ENCODE measurements at regions not wholly inside any gene's neighbourhood (a gene's known extent, or its start where the extent isn't known, plus 50 kb on each side); places are given as distances from the start of the nearest gene placed in this dataset.

DNA sequence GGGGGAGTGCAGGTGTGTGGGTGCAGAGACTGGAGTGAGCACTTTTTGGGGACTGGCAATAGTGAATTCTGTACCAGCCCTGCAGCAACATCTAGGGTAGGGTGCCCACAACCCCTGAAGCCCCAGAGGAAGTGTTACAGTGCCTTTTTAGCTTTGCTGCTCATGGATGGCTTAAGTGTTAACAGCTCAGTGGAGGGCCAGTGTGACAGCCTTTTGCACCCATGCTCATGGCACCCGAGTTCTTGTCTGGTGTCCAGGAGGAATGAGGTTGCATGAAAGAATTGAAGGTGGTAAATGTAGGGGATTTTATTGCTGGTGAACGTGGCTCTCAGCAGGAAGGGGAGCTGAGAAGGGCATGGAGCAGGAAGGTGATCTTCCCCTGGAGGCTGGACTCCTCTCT, 107.3 kb downstream of the MRPL36 start:
- H3K9ac ChIP-seq (ENCODE audit: insufficient read depth, low read length), result no peak overlapping the region
- TF ChIP-seq, protein P1, sequence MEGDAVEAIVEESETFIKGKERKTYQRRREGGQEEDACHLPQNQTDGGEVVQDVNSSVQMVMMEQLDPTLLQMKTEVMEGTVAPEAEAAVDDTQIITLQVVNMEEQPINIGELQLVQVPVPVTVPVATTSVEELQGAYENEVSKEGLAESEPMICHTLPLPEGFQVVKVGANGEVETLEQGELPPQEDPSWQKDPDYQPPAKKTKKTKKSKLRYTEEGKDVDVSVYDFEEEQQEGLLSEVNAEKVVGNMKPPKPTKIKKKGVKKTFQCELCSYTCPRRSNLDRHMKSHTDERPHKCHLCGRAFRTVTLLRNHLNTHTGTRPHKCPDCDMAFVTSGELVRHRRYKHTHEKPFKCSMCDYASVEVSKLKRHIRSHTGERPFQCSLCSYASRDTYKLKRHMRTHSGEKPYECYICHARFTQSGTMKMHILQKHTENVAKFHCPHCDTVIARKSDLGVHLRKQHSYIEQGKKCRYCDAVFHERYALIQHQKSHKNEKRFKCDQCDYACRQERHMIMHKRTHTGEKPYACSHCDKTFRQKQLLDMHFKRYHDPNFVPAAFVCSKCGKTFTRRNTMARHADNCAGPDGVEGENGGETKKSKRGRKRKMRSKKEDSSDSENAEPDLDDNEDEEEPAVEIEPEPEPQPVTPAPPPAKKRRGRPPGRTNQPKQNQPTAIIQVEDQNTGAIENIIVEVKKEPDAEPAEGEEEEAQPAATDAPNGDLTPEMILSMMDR (conservative IDR thresholded peaks at IDR 0.05 in 1 of 2, IDR thresholded peaks at IDR 0.05 in 1 of 2; ENCODE audit: low read depth in 1 of 2, low read length in 2 of 2), result no peak
- TF ChIP-seq EZH2 (IDR thresholded peaks at IDR 0.05; ENCODE audit: low read length, missing control alignments), result no peak
- no peaks in the 10 kb centered on the region for H3K79me2 ChIP-seq (ENCODE audit: control insufficient read depth, insufficient read depth, low read length)
- H3K4me3 ChIP-seq (replicated peaks in 1 of 4; ENCODE audit: control extremely low read depth in 1 of 4, insufficient read depth in 1 of 4, low read depth in 3 of 4, low read length in 4 of 4), result no peak overlapping the region
- no peak overlapping the region for H2AFZ ChIP-seq (ENCODE audit: low read length)
- no peaks in the 10 kb centered on the region for H3K36me3 ChIP-seq (ENCODE audit: control insufficient read depth, insufficient read depth, low read length)
- H3K9me3 ChIP-seq (ENCODE audit: control insufficient read depth, insufficient read depth, low read depth, low read length), result no peaks in the 10 kb centered on the region
- no peaks in the 10 kb centered on the region for H4K20me1 ChIP-seq (ENCODE audit: control insufficient read depth, extremely low read depth, insufficient read depth, low read length)
- no peak for DNase-seq (ENCODE audit: low read depth in 2 of 2)
- no peak overlapping the region for H3K4me2 ChIP-seq (ENCODE audit: extremely low read depth, insufficient read depth, low read length)
- H3K27me3 ChIP-seq (ENCODE audit: control insufficient read depth, insufficient read depth, low read length), result no peaks in the 10 kb centered on the region
- no peak overlapping the region for H3K27ac ChIP-seq (ENCODE audit: insufficient read depth, low read length)
- H3K4me1 ChIP-seq (ENCODE audit: control insufficient read depth, extremely low read depth, insufficient read depth, low read length), result no peaks in the 10 kb centered on the region

DNA sequence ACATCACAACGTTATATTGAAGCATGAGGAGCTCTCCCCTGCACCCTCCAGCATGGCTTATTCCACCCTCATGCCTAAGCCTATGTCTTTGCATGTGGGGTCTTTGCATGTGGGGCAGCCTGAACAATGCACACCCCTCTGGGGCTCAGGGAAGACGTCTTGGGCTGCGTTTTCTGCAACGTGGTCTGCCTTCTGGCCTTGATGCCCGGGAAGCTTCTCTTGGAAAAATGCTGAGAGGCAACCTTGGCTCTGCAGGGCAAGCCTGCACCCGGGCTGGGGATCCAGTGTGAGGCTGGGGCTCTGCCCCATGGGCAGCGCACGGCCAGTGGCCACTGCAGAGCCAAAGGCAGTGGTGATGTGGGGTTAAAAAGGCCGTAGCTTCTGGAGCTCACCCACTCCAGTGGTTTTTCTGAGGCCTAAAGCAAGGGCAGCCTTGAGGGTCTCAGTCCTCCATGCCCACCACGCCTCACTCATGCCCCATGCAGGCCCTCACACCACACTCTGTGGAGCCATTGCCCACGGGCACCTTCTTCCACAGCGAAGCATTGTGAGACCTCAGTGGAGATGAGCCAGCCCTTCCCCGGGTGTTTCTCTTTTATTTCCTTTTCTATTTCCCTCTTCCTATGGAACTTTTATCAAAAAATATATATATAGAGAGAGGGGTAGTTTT, 112.2 kb downstream of the MRPL36 start:
- Histone ChIP-seq H3K27me3 (ENCODE audit: control insufficient read depth, insufficient read depth, low read length) (no peaks in the 10 kb centered on the region), H3K27ac (ENCODE audit: insufficient read depth, low read length) (no peak overlapping the region), H3K9ac (ENCODE audit: insufficient read depth, low read length) (no peak overlapping the region), H3K9me3 (ENCODE audit: control insufficient read depth, insufficient read depth, low read depth, low read length) (no peaks in the 10 kb centered on the region), H3K36me3 (ENCODE audit: control insufficient read depth, insufficient read depth, low read length) (no peaks in the 10 kb centered on the region), H3K4me1 (ENCODE audit: control insufficient read depth, extremely low read depth, insufficient read depth, low read length) (no peaks in the 10 kb centered on the region), H3K4me2 (ENCODE audit: extremely low read depth, insufficient read depth, low read length) (no peak overlapping the region), H2AFZ (ENCODE audit: low read length) (no peak overlapping the region), H3K4me3 (replicated peaks in 1 of 4; ENCODE audit: control extremely low read depth in 1 of 4, insufficient read depth in 1 of 4, low read depth in 3 of 4, low read length in 4 of 4) (no peak overlapping the region), H4K20me1 (ENCODE audit: control insufficient read depth, extremely low read depth, insufficient read depth, low read length) (no peaks in the 10 kb centered on the region), H3K79me2 (ENCODE audit: control insufficient read depth, insufficient read depth, low read length) (no peaks in the 10 kb centered on the region)
- TF ChIP-seq EZH2 (IDR thresholded peaks at IDR 0.05; ENCODE audit: low read length, missing control alignments), result no peak
- TF ChIP-seq, protein P1 (conservative IDR thresholded peaks at IDR 0.05 in 1 of 2, IDR thresholded peaks at IDR 0.05 in 1 of 2; ENCODE audit: low read depth in 1 of 2, low read length in 2 of 2), result no peak
- no peak for DNase-seq (ENCODE audit: low read depth in 2 of 2)

DNA sequence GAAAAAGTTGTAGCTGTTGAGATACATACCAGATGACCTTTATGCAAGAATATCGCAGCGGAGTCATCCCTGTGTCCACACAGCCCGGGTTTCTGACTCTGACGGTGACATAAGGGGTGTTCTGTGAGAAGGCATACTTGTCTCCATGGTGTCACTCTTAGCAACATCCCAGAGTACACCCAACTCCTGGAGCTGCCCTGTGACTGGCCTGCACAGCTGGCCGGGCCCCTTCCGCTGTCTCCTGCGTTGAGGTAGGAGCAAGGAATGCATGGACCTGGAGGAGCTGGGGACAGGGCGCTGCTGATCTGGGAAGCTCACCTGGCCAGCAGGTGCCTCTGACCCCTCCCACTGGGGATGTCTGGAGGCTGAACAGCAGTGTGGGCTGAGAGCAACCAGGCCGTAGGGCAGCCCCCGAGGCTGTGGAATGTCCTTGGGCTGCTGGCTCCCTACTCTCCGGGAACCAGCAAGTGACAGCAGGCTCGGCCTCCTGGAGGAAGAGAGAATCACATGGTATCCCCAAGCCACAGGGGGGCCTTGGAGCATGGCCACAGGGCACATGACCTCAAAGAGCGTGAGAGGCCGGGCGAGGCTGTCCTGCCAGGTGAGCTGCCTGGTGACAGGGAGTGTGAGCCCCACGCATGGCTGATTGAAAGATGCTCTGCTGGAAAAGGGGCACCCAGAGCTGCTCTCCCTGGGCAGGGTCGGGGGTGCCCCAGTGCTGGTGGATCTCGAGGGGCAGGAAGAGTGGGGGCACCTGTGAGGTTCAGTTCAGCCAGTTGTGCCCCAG, 113.4 kb downstream of the MRPL36 start:
- Histone ChIP-seq H3K4me3 (replicated peaks in 1 of 4; ENCODE audit: control extremely low read depth in 1 of 4, insufficient read depth in 1 of 4, low read depth in 3 of 4, low read length in 4 of 4) (no peak overlapping the region), H3K27ac (ENCODE audit: insufficient read depth, low read length) (no peak overlapping the region), H3K36me3 (ENCODE audit: control insufficient read depth, insufficient read depth, low read length) (no peaks in the 10 kb centered on the region), H3K79me2 (ENCODE audit: control insufficient read depth, insufficient read depth, low read length) (no peaks in the 10 kb centered on the region), H3K4me1 (ENCODE audit: control insufficient read depth, extremely low read depth, insufficient read depth, low read length) (no peaks in the 10 kb centered on the region), H3K27me3 (ENCODE audit: control insufficient read depth, insufficient read depth, low read length) (no peaks in the 10 kb centered on the region), H4K20me1 (ENCODE audit: control insufficient read depth, extremely low read depth, insufficient read depth, low read length) (no peaks in the 10 kb centered on the region), H2AFZ (ENCODE audit: low read length) (no peak overlapping the region), H3K9me3 (ENCODE audit: control insufficient read depth, insufficient read depth, low read depth, low read length) (no peaks in the 10 kb centered on the region), H3K9ac (ENCODE audit: insufficient read depth, low read length) (no peak overlapping the region), H3K4me2 (ENCODE audit: extremely low read depth, insufficient read depth, low read length) (no peak overlapping the region)
- no peak for DNase-seq (ENCODE audit: low read depth in 2 of 2)
- TF ChIP-seq EZH2 (IDR thresholded peaks at IDR 0.05; ENCODE audit: low read length, missing control alignments), result no peak

Data from fibroblast of lung (primary cell).